H1 (cell line): ENCODE measurements at regions not wholly inside any gene's neighbourhood (a gene's known extent, or its start where the extent isn't known, plus 50 kb on each side); places are given as distances from the start of the nearest gene placed in this dataset.

Source experiments
- CHD1 ChIP-seq: IDR thresholded peaks from 2 replicates; pipeline ENCODE4 v1.6.1; 2012; ENCODE audit warnings: low read depth, low read length, improper control_type of control experiment
- CREB1 ChIP-seq: IDR thresholded peaks from 2 replicates; pipeline ENCODE4 v1.6.1; 2012; ENCODE audit warnings: inconsistent platforms
- CTCF ChIP-seq, 3 experiments: IDR thresholded peaks; 1 replicate in 2 of 3; 2 replicates in 1 of 3; pipeline versions ENCODE4 v1.5.1 to v1.6.1; 2011; ENCODE audit warnings: low read length in 3 of 3, mild to moderate bottlenecking in 3 of 3, inconsistent platforms in 2 of 3, low read depth in 1 of 3, moderate library complexity in 1 of 3; ENCODE audit not compliant: insufficient read depth in 1 of 3; ENCODE audit errors: control extremely low read depth in 1 of 3
- EP300 ChIP-seq, 2 experiments: IDR thresholded peaks; 1 replicate in 1 of 2; 2 replicates in 1 of 2; pipeline ENCODE4 v1.6.1; 2011 to 2012; ENCODE audit warnings: low read depth in 2 of 2, low read length in 2 of 2, mild to moderate bottlenecking in 2 of 2, borderline replicate concordance in 1 of 2, inconsistent platforms in 1 of 2, moderate library complexity in 1 of 2
- GTF2F1 ChIP-seq: IDR thresholded peaks from 2 replicates; pipeline ENCODE4 v1.6.1; 2012; ENCODE audit warnings: low read depth, low read length, improper control_type of control experiment, borderline replicate concordance
- HDAC6 ChIP-seq: IDR thresholded peaks from one replicate; pipeline ENCODE4 v1.7.1; 2012; ENCODE audit warnings: low read depth, mild to moderate bottlenecking, inconsistent platforms, low read length, moderate library complexity
- JUND ChIP-seq: IDR thresholded peaks from 2 replicates; pipeline ENCODE4 v1.6.1; 2011; ENCODE audit warnings: mild to moderate bottlenecking, improper control_type of control experiment, low read length
- MAX ChIP-seq: IDR thresholded peaks from 2 replicates; pipeline ENCODE4 v1.6.1; 2012; ENCODE audit warnings: inconsistent platforms
- PHF8 ChIP-seq: fragments of 200-600 bp; sonication (generic); conservative IDR thresholded peaks from 2 replicates; pipeline ENCODE4 v1.7.1; 2012; ENCODE audit warnings: low read depth, mild to moderate bottlenecking, inconsistent platforms, low read length, moderate library complexity
- ZNF274 ChIP-seq: IDR thresholded peaks from 2 replicates; pipeline ENCODE4 v1.7.0; 2012; ENCODE audit warnings: low read length, borderline replicate concordance; ENCODE audit errors: extremely low read depth

GRCh38 chr3:64856977-64857516, 169.2 kb upstream of the ADAMTS9 start:
- TF ChIP-seq CHD1 (no peak), CTCF (IDR thresholded peaks at IDR 0.05; ENCODE audit: control extremely low read depth in 1 of 3, insufficient read depth in 1 of 3, low read depth in 1 of 3, low read length in 3 of 3) (no peak), MAX (no peak), EP300 (IDR thresholded peaks at IDR 0.05; ENCODE audit: borderline replicate concordance in 1 of 2, low read depth in 2 of 2, low read length in 2 of 2) (no peak), HDAC6 (no peak), GTF2F1 (no peak), PHF8 (no peak), ZNF274 (no peak), CREB1 (no peak), JUND (no peak)
